ENCODE measurements at regions not wholly inside any gene's neighbourhood (a gene's known extent, or its start where the extent isn't known, plus 50 kb on each side); places are given as distances from the start of the nearest gene placed in this dataset.
"Not testable (repeated sequence)": the region's sequence is repeated elsewhere in the genome, so short reads cannot be mapped to it uniquely, and the experiment has no call there.

DNA sequence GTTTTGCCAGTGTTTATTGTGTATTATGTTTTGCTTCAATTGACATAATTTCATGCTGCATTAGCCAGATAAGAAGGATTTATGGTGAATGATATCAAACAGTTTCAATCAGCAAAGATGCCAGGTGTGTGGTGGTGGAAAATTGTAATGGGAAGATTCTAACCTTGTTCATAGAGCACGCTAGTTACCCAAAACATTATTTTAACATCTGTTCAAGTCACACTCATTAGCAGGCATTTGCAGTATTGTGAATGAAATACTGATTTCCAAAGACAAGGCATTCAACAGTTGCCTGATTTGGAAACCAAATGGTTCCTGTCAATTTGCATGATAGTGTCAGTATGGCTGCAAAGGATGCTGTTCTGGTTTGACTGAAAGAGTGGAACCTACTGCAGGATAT, 129.7 kb downstream of the EPC1 start:
- Histone ChIP-seq H3K4me3 (ENCODE audit: low read length in 2 of 2) (no peak overlapping the region), H3K4me1 (ENCODE audit: control insufficient read depth in 2 of 2, insufficient read depth in 2 of 2, low read length in 2 of 2) (no peaks in the 10 kb centered on the region), H3K9ac (ENCODE audit: low read depth in 1 of 2, low read length in 2 of 2) (no peak overlapping the region), H3K27me3 (ENCODE audit: control insufficient read depth in 2 of 2, insufficient read depth in 2 of 2, low read length in 2 of 2) (no peaks in the 10 kb centered on the region), H3K36me3 (ENCODE audit: control insufficient read depth in 2 of 2, insufficient read depth in 2 of 2, low read length in 2 of 2) (no peaks in the 10 kb centered on the region), H3K9me3 (ENCODE audit: control insufficient read depth in 2 of 2, low read length in 2 of 2) (no peaks in the 10 kb centered on the region), H3K27ac (ENCODE audit: low read depth in 2 of 2, low read length in 2 of 2) (no peak overlapping the region)

DNA sequence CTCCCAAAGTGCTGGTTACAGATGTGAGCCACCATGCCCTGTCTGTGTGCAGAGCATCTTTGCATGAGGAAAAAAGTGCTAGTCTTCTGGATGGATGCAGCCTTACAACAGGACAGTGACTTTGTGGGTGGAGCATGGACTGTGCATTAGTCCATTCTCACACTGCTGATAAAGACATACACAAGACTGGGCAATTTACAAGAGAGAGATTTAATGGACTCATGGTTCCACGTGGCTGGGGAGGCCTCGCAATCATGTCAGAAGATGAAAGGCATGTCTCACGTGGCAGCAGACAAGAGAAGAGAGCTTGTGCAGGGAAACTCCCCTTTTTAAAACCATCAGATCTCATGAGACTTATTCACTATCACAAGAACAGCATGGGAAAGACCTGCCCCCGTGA, 133.1 kb downstream of the EPC1 start:
- not testable (repeated sequence) for H3K9me3 ChIP-seq (ENCODE audit: control insufficient read depth in 2 of 2, low read length in 2 of 2); H3K4me3 ChIP-seq (ENCODE audit: low read length in 2 of 2); H3K27me3 ChIP-seq (ENCODE audit: control insufficient read depth in 2 of 2, insufficient read depth in 2 of 2, low read length in 2 of 2); H3K9ac ChIP-seq (ENCODE audit: low read depth in 1 of 2, low read length in 2 of 2); H3K36me3 ChIP-seq (ENCODE audit: control insufficient read depth in 2 of 2, insufficient read depth in 2 of 2, low read length in 2 of 2); H3K27ac ChIP-seq (ENCODE audit: low read depth in 2 of 2, low read length in 2 of 2); H3K4me1 ChIP-seq (ENCODE audit: control insufficient read depth in 2 of 2, insufficient read depth in 2 of 2, low read length in 2 of 2)

DNA sequence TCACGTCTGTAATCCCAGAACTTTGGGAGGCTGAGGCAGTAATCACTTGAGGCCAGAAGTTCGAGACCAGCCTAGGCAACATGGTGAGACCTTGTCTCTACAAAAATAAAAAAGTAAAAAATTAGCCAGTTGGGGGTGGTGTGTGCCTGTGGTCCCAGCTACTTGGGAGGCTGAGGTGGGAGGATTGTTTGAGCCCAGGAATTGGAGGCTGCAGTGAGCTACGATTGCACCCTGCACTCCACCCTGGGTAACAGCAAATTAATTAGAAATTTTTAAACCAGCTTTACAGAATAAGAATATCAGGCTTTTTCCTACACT, 136.0 kb downstream of the EPC1 start:
- H3K27me3 ChIP-seq (ENCODE audit: control insufficient read depth in 2 of 2, insufficient read depth in 2 of 2, low read length in 2 of 2): no peaks in the 10 kb centered on the region
- H3K9ac ChIP-seq (ENCODE audit: low read depth in 1 of 2, low read length in 2 of 2): no peak overlapping the region
- no peak overlapping the region for H3K27ac ChIP-seq (ENCODE audit: low read depth in 2 of 2, low read length in 2 of 2)

DNA sequence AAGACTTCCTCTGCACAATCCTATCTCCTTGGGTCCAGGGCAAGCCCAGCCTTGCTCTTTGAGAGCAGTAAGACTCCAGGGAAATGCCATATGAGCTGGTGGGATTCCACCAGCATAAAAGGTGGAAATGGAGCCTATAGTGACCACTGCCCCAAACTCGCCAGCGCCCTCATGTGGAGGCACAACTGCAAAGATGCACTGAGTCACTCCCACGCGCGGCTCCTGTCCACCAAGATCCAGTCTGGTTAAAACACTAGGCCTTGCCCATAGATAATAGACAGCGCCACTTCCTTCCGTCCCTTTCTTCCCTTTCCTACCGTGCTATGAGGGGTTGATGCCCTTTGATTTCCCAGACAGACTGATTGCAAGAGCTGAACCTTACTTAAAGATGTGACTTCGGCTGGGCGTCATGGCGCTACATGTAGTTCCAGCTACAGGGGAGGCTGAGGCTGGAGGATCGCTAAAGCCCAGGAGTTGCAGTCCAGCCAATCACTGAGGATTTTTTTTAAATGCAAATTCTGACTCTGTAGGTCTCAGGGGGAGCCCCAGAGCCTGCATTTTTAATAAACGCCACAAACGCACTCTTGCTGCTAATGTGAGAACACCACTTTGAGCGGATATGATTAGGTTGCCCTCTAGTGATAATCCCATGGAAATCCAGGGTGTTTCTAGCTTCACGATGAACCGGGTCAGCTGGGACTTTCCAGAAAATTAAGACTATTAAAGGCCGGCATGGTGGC, 136.5 kb downstream of the EPC1 start:
- H3K4me3 ChIP-seq (ENCODE audit: low read length in 2 of 2): no peak overlapping the region
- H3K9me3 ChIP-seq (ENCODE audit: control insufficient read depth in 2 of 2, low read length in 2 of 2): no peaks in the 10 kb centered on the region
- H3K9ac ChIP-seq (ENCODE audit: low read depth in 1 of 2, low read length in 2 of 2): no peak overlapping the region
- H3K4me1 ChIP-seq (ENCODE audit: control insufficient read depth in 2 of 2, insufficient read depth in 2 of 2, low read length in 2 of 2): no peaks in the 10 kb centered on the region
- H3K27me3 ChIP-seq (ENCODE audit: control insufficient read depth in 2 of 2, insufficient read depth in 2 of 2, low read length in 2 of 2): no peaks in the 10 kb centered on the region
- H3K36me3 ChIP-seq (ENCODE audit: control insufficient read depth in 2 of 2, insufficient read depth in 2 of 2, low read length in 2 of 2): no peaks in the 10 kb centered on the region
- no peak overlapping the region for H3K27ac ChIP-seq (ENCODE audit: low read depth in 2 of 2, low read length in 2 of 2)

More for the DNA sequence above, 136.0 kb downstream of the EPC1 start:
- Histone ChIP-seq H3K36me3 (ENCODE audit: control insufficient read depth in 2 of 2, insufficient read depth in 2 of 2, low read length in 2 of 2) (no peaks in the 10 kb centered on the region), H3K9me3 (ENCODE audit: control insufficient read depth in 2 of 2, low read length in 2 of 2) (no peaks in the 10 kb centered on the region), H3K4me3 (ENCODE audit: low read length in 2 of 2) (no peak overlapping the region), H3K4me1 (ENCODE audit: control insufficient read depth in 2 of 2, insufficient read depth in 2 of 2, low read length in 2 of 2) (no peaks in the 10 kb centered on the region)

DNA sequence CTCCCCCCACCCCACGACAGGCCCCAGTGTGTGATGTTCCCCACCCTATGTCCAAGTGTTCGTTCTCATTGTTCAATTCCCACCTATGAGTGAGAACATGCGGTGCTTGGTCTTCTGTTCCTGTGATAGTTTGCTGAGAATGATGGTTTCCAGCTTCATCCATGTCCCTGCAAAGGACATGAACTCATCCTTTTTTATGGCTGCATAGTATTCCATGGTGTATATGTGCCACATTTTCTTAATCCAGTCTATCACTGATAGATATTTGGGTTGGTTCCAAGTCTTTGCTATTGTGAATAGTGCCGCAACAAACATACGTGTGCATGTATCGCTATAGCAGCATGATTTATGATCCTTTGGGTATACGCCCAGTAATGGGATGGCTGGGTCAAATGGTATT, 139.0 kb downstream of the EPC1 start:
- H3K9ac ChIP-seq (ENCODE audit: low read depth in 1 of 2, low read length in 2 of 2); H3K36me3 ChIP-seq (ENCODE audit: control insufficient read depth in 2 of 2, insufficient read depth in 2 of 2, low read length in 2 of 2); H3K4me1 ChIP-seq (ENCODE audit: control insufficient read depth in 2 of 2, insufficient read depth in 2 of 2, low read length in 2 of 2); H3K27ac ChIP-seq (ENCODE audit: low read depth in 2 of 2, low read length in 2 of 2); H3K27me3 ChIP-seq (ENCODE audit: control insufficient read depth in 2 of 2, insufficient read depth in 2 of 2, low read length in 2 of 2); H3K9me3 ChIP-seq (ENCODE audit: control insufficient read depth in 2 of 2, low read length in 2 of 2); H3K4me3 ChIP-seq (ENCODE audit: low read length in 2 of 2): not testable (repeated sequence)

DNA sequence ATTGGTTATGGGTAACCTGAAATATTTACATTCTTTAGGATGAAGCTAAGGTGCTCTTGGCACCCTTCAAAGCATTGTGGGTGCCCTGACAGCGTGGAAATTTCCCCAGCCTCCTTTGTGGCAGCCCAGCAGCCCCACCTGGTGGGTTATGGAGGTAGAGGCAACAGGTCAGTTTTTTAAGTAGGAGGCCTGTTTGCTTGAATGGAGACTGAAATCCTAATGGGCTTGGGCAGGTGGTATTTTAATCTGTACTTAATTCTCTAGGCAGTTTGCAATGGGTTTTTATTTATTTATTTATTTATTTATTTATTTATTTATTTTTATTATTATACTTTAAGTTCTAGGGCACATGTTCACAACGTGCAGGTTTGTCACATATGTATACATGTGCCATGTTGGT, 139.4 kb downstream of the EPC1 start:
- no peak overlapping the region for H3K4me3 ChIP-seq (ENCODE audit: low read length in 2 of 2)
- no peaks in the 10 kb centered on the region for H3K36me3 ChIP-seq (ENCODE audit: control insufficient read depth in 2 of 2, insufficient read depth in 2 of 2, low read length in 2 of 2)
- H3K4me1 ChIP-seq (ENCODE audit: control insufficient read depth in 2 of 2, insufficient read depth in 2 of 2, low read length in 2 of 2): no peaks in the 10 kb centered on the region
- H3K9me3 ChIP-seq (ENCODE audit: control insufficient read depth in 2 of 2, low read length in 2 of 2): no peaks in the 10 kb centered on the region
- H3K27me3 ChIP-seq (ENCODE audit: control insufficient read depth in 2 of 2, insufficient read depth in 2 of 2, low read length in 2 of 2): no peaks in the 10 kb centered on the region
- H3K9ac ChIP-seq (ENCODE audit: low read depth in 1 of 2, low read length in 2 of 2): no peak overlapping the region
- no peak overlapping the region for H3K27ac ChIP-seq (ENCODE audit: low read depth in 2 of 2, low read length in 2 of 2)

DNA sequence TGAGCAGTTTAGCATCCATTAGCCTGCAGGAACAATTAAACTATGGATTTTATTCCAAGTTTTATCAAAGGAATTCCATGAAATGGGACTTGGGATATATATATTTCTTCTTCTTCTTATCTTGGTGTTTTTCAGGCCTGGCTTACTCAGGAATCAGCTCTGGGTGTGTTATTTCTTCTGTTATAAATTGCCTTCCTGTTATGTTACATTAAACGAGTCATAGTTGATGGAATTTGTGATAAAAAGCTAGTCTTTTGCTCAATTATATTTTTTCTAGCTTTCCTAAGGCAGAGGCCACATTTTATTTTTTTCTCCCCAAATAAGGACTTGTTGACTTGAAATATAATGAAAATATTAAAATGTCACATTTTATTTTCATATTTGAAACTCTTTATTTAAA, 141.3 kb downstream of the EPC1 start:
- Histone ChIP-seq H3K27me3 (ENCODE audit: control insufficient read depth in 2 of 2, insufficient read depth in 2 of 2, low read length in 2 of 2) (no peaks in the 10 kb centered on the region), H3K27ac (ENCODE audit: low read depth in 2 of 2, low read length in 2 of 2) (no peak overlapping the region), H3K36me3 (ENCODE audit: control insufficient read depth in 2 of 2, insufficient read depth in 2 of 2, low read length in 2 of 2) (no peaks in the 10 kb centered on the region), H3K9me3 (ENCODE audit: control insufficient read depth in 2 of 2, low read length in 2 of 2) (no peaks in the 10 kb centered on the region), H3K4me3 (ENCODE audit: low read length in 2 of 2) (no peak overlapping the region), H3K9ac (ENCODE audit: low read depth in 1 of 2, low read length in 2 of 2) (no peak overlapping the region), H3K4me1 (ENCODE audit: control insufficient read depth in 2 of 2, insufficient read depth in 2 of 2, low read length in 2 of 2) (no peaks in the 10 kb centered on the region)

DNA sequence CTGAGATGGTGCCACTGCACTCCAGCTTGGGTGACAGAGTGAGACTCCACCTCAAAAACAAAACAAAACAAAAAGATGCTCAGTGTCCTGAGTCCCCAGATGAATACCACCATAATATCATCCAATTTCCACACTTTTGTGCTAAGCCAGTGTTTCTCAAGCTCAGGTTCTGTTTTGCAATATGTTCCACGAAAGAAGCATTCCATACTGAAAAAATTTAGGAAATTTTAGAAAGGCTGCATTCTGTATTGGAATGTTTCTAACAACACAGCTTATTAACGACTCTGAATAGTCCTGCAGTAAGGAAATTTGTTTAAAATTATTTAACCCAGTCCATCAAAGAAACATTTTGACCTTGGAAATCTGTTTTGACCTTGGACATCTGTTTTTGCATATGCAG, 142.4 kb downstream of the EPC1 start:
- Histone ChIP-seq H3K27me3 (ENCODE audit: control insufficient read depth in 2 of 2, insufficient read depth in 2 of 2, low read length in 2 of 2) (no peaks in the 10 kb centered on the region), H3K36me3 (ENCODE audit: control insufficient read depth in 2 of 2, insufficient read depth in 2 of 2, low read length in 2 of 2) (no peaks in the 10 kb centered on the region), H3K27ac (ENCODE audit: low read depth in 2 of 2, low read length in 2 of 2) (no peak overlapping the region), H3K4me1 (ENCODE audit: control insufficient read depth in 2 of 2, insufficient read depth in 2 of 2, low read length in 2 of 2) (no peaks in the 10 kb centered on the region), H3K4me3 (ENCODE audit: low read length in 2 of 2) (no peak overlapping the region), H3K9ac (ENCODE audit: low read depth in 1 of 2, low read length in 2 of 2) (no peak overlapping the region), H3K9me3 (ENCODE audit: control insufficient read depth in 2 of 2, low read length in 2 of 2) (no peaks in the 10 kb centered on the region)

DNA sequence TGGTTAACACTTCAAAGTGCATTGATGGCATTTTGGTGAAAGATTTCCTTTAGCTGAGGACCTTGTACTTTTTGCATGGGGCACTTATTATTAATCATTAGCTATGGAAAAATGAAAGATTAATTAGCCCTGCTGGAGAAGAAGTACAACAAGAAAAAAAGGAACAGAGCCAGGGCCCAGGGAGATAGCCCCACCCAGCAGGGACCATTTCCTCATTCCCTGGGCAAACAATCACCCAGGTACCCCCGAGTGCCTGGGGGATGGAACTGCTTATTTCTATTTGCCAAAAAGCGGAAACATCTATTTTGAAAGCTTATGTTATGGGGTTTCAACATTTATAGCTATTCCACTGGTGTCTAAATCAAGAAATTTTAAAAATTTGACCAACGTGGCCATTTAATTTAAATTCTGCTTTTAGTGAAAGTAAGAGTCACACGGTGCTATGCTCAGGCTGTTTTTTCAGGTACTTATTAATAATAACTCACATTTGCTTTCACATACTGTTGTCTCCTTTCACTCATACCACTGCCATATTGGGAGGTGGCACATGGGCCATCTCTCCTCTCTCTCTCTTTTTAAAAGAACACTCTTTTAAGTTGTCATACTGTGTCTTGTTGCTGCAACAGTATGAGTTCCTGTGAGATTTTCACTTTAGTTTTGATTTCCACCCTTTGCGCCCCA, 143.6 kb upstream of the KIF5B start:
- no peaks in the 10 kb centered on the region for H3K9me3 ChIP-seq (ENCODE audit: control insufficient read depth in 2 of 2, low read length in 2 of 2)
- H3K36me3 ChIP-seq (ENCODE audit: control insufficient read depth in 2 of 2, insufficient read depth in 2 of 2, low read length in 2 of 2): no peaks in the 10 kb centered on the region
- no peaks in the 10 kb centered on the region for H3K4me1 ChIP-seq (ENCODE audit: control insufficient read depth in 2 of 2, insufficient read depth in 2 of 2, low read length in 2 of 2)
- no peak overlapping the region for H3K9ac ChIP-seq (ENCODE audit: low read depth in 1 of 2, low read length in 2 of 2)
- H3K27me3 ChIP-seq (ENCODE audit: control insufficient read depth in 2 of 2, insufficient read depth in 2 of 2, low read length in 2 of 2): no peaks in the 10 kb centered on the region
- no peak overlapping the region for H3K4me3 ChIP-seq (ENCODE audit: low read length in 2 of 2)
- H3K27ac ChIP-seq (ENCODE audit: low read depth in 2 of 2, low read length in 2 of 2): no peak overlapping the region

DNA sequence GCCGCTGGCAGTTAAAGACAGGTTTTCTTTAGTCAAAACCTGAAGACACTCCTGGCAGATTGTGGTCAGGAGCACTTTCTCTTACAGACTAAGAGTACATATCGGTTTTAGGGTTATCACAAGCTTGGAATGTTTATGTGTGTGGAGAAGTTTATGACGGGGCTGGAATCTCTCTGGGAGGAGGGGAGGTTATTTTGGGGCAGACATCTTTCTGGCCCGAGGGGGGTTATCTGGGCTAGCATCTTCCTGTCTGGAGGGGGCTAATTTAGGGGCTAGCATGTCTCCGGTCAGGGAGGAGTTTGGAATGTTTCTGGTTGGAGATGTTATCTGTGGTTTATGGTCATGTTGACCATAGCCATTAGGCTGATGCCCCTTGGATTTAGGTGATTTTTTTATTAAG, 141.2 kb upstream of the KIF5B start:
- Histone ChIP-seq H3K4me3 (ENCODE audit: low read length in 2 of 2) (no peak overlapping the region), H3K4me1 (ENCODE audit: control insufficient read depth in 2 of 2, insufficient read depth in 2 of 2, low read length in 2 of 2) (no peaks in the 10 kb centered on the region), H3K27me3 (ENCODE audit: control insufficient read depth in 2 of 2, insufficient read depth in 2 of 2, low read length in 2 of 2) (no peaks in the 10 kb centered on the region), H3K36me3 (ENCODE audit: control insufficient read depth in 2 of 2, insufficient read depth in 2 of 2, low read length in 2 of 2) (no peaks in the 10 kb centered on the region), H3K9me3 (ENCODE audit: control insufficient read depth in 2 of 2, low read length in 2 of 2) (no peaks in the 10 kb centered on the region), H3K27ac (ENCODE audit: low read depth in 2 of 2, low read length in 2 of 2) (no peak overlapping the region), H3K9ac (ENCODE audit: low read depth in 1 of 2, low read length in 2 of 2) (no peak overlapping the region)
